Gastrocnemius medialis (tissue), 4 donors: ENCODE measurements at regions not wholly inside any gene's neighbourhood (a gene's known extent, or its start where the extent isn't known, plus 50 kb on each side); places are given as distances from the start of the nearest gene placed in this dataset.

Experiments
- ATAC-seq, 2 donors: fragments of 150-250 bp; one replicate each; pipeline ENCODE4 v1.9.1; 2016
- DNase-seq, 2 donors: peaks; one replicate each; pipeline ENCODE4 v3.0.0-alpha.2; 2019
- H3K27ac ChIP-seq, 4 donors: fragments of 200-600 bp; sonication (generic); 1 replicate in 1 of 4; 2 replicates in 3 of 4; pipeline ENCODE4 v1.5.1; 2016 to 2018; ENCODE audit warnings: mild to moderate bottlenecking in 2 of 4, moderate library complexity in 1 of 4
- H3K27me3 ChIP-seq, 3 donors: fragments of 200-600 bp; sonication (generic) in 2 of 3; 1 replicate in 1 of 3; 2 replicates in 2 of 3; pipeline versions ENCODE4 v1.5.1 to v1.6.0; 2016 to 2019; ENCODE audit warnings: mild to moderate bottlenecking in 1 of 3, moderate library complexity in 1 of 3
- H3K36me3 ChIP-seq, 2 donors: fragments of 200-600 bp; sonication (generic) in 1 of 2; one replicate each; pipeline ENCODE4 v1.5.1; 2017 to 2018
- H3K4me1 ChIP-seq, 2 donors: fragments of 200-600 bp; sonication (generic) in 1 of 2; one replicate each; pipeline ENCODE4 v1.5.1; 2016 to 2017; ENCODE audit warnings: mild to moderate bottlenecking in 2 of 2
- H3K4me3 ChIP-seq, 4 donors: fragments of 200-600 bp; sonication (generic) in 3 of 4; 1 replicate in 1 of 4; 2 replicates in 3 of 4; pipeline ENCODE4 v1.5.1; 2016 to 2019; ENCODE audit warnings: mild to moderate bottlenecking in 2 of 4
- H3K9me3 ChIP-seq, 3 donors: fragments of 200-600 bp; sonication (generic) in 2 of 3; 1 replicate in 1 of 3; 2 replicates in 2 of 3; pipeline ENCODE4 v1.5.1; 2016 to 2019
- POLR2A ChIP-seq, 2 donors: fragments of 450-650 bp; IDR thresholded peaks; one replicate each; pipeline ENCODE4 v1.6.1; 2017; ENCODE audit warnings: antibody characterized with exemption in 2 of 2, mild to moderate bottlenecking in 2 of 2, moderate library complexity in 2 of 2
- in situ Hi-C, 4 donors: fragments of 200-750 bp; cut with MboI; loops; one replicate each; pipeline versions ENCODE4 v1.15.0 to v1.8.0; 2017; ENCODE audit warnings: low sequenced_read_pairs in 4 of 4
- intact Hi-C: fragments of 100-400 bp; cut with DNase I; formaldehyde crosslinking; loops from one replicate; pipeline ENCODE4 v1.15.1; 2023; ENCODE audit warnings: low total_unique reads
- TF ChIP-seq, protein P1 (sequence below), 5 experiments: fragments of 450-650 bp in 3 of 5; fragments of 200-600 bp in 2 of 5; sonication (generic) in 2 of 5; IDR thresholded peaks in 4 of 5; conservative IDR thresholded peaks in 1 of 5; 1 replicate in 4 of 5; 2 replicates in 1 of 5; pipeline ENCODE4 v1.5.1; 2016 to 2019; ENCODE audit warnings: antibody characterized with exemption in 5 of 5, mild to moderate bottlenecking in 3 of 5, moderate library complexity in 3 of 5

DNA sequence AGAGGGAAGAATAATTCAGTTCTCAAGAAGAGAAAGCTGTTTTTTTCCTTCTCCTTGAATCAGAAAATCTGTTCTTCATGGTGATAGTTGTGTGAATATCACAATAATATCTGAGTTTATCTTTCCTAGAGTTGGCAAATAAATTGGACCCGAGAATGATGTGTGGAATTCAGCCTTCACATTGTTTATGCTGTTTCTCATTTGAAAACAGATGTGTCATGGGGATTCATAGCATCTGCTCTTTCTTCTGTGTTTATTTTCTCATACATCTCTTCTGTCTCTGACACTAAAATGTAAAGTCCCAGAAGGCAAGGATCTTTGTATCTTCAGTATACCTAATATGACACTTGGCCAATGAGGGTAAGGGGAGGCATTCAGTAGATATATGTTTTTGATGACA, 103.6 kb upstream of the SGK1 start:
- TF ChIP-seq, protein P1, sequence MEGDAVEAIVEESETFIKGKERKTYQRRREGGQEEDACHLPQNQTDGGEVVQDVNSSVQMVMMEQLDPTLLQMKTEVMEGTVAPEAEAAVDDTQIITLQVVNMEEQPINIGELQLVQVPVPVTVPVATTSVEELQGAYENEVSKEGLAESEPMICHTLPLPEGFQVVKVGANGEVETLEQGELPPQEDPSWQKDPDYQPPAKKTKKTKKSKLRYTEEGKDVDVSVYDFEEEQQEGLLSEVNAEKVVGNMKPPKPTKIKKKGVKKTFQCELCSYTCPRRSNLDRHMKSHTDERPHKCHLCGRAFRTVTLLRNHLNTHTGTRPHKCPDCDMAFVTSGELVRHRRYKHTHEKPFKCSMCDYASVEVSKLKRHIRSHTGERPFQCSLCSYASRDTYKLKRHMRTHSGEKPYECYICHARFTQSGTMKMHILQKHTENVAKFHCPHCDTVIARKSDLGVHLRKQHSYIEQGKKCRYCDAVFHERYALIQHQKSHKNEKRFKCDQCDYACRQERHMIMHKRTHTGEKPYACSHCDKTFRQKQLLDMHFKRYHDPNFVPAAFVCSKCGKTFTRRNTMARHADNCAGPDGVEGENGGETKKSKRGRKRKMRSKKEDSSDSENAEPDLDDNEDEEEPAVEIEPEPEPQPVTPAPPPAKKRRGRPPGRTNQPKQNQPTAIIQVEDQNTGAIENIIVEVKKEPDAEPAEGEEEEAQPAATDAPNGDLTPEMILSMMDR (IDR thresholded peaks at IDR 0.05 in 4 of 5, conservative IDR thresholded peaks at IDR 0.05 in 1 of 5) = no peak
- TF ChIP-seq POLR2A (IDR thresholded peaks at IDR 0.05) = no peak
- Histone ChIP-seq H3K36me3 (no peaks in the 10 kb centered on the region), H3K9me3 (no peaks in the 10 kb centered on the region), H3K4me1 (no peaks in the 10 kb centered on the region), H3K27ac (no peak overlapping the region), H3K4me3 (no peak overlapping the region), H3K27me3 (no peaks in the 10 kb centered on the region)
- ATAC-seq (no peak), DNase-seq (no peak)
- intact Hi-C loops (no loop called here), in situ Hi-C loops (no loop called here)

- intact Hi-C loops = no loop called here
- ATAC-seq (no peak), DNase-seq (no peak)
- no peaks in the 10 kb centered on the region for H3K9me3 ChIP-seq
- in situ Hi-C loops = no loop called here
- no peaks in the 10 kb centered on the region for H3K27me3 ChIP-seq
- H3K4me1 ChIP-seq = no peaks in the 10 kb centered on the region
- H3K27ac ChIP-seq = no peak overlapping the region
- no peak overlapping the region for H3K4me3 ChIP-seq
- TF ChIP-seq, protein P1 (IDR thresholded peaks at IDR 0.05 in 4 of 5, conservative IDR thresholded peaks at IDR 0.05 in 1 of 5) = no peak
- no peak for TF ChIP-seq POLR2A (IDR thresholded peaks at IDR 0.05)
- no peaks in the 10 kb centered on the region for H3K36me3 ChIP-seq
These were observed 102.8 kb upstream of the SGK1 start for GRCh38 chr6:134420614-134421181.

DNA sequence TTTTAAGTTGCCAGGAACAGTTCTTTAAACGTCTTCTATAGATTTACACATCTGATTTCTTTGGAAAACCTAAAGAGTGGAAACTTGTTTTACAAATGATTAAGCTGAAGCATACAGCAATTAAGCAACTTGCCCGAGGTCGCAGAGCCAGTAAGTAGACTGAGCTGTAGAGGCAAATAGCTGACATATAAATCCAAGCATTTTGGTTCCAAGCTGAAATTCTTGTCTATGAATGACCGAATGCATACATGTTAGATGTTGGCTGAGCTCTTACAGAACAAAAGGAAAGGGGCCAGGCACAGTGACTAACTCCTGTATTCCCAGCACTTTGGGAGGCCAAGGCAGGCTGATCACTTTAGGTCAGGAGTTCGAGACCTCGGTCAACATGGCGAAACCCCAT, 101.8 kb upstream of the SGK1 start:
- no peak overlapping the region for H3K27ac ChIP-seq
- no peaks in the 10 kb centered on the region for H3K9me3 ChIP-seq
- ATAC-seq = no peak
- no peak overlapping the region for H3K4me3 ChIP-seq
- intact Hi-C loops (no loop called here), in situ Hi-C loops (no loop called here)
- H3K27me3 ChIP-seq = no peaks in the 10 kb centered on the region
- no peaks in the 10 kb centered on the region for H3K36me3 ChIP-seq
- no peak for DNase-seq
- TF ChIP-seq, protein P1 (IDR thresholded peaks at IDR 0.05 in 4 of 5, conservative IDR thresholded peaks at IDR 0.05 in 1 of 5) = no peak
- TF ChIP-seq POLR2A (IDR thresholded peaks at IDR 0.05) = no peak
- H3K4me1 ChIP-seq = peaks cover 0 to 3% of the 10 kb centered on the region in 2 donors

DNA sequence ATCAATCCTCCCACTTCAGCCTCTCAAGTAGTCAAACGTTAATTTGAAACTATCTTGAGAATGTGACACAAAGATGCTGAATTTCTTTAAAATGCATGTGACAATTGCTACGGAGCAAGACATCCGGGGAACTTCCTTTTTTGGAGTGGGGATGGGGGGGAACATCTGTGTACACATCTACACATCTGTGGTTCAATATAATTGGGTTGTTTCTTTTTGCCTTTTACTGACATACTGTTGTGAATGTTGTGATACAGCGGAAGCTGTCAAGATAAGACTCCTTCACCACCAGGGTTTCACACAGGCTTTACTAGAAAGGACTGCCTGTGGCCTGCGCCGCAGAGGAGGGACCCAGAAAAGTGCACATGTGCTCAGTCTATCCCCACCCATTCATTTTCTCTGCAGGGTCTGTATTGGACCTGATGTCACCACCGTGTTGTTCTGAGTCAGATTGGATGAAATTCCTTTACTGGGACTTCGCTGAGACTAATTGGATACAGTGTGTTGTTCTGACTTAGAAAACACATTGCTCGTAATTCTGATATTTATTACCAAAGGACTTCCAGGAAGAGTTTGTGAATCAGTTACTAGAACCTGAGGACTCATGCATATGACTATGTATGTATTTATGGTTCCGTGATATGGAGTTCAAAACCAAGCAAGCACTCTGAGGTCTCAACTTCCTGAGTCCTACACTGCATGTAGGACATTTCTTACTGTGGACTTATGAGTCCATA, 98.7 kb upstream of the SGK1 start:
- peaks cover 0 to 3% of the 10 kb centered on the region in 2 donors for H3K4me1 ChIP-seq
- DNase-seq (no peak), ATAC-seq (no peak)
- no peak overlapping the region for H3K27ac ChIP-seq
- no peaks in the 10 kb centered on the region for H3K27me3 ChIP-seq
- no peaks in the 10 kb centered on the region for H3K36me3 ChIP-seq
- TF ChIP-seq, protein P1 (IDR thresholded peaks at IDR 0.05 in 4 of 5, conservative IDR thresholded peaks at IDR 0.05 in 1 of 5) = no peak
- no peak for TF ChIP-seq POLR2A (IDR thresholded peaks at IDR 0.05)
- in situ Hi-C loops (no loop called here), intact Hi-C loops (no loop called here)
- no peak overlapping the region for H3K4me3 ChIP-seq
- peaks cover 0 to 2% (median 0%) of the 10 kb centered on the region in 3 donors for H3K9me3 ChIP-seq
